ENCODE measurements at regions not wholly inside any gene's neighbourhood (a gene's known extent, or its start where the extent isn't known, plus 50 kb on each side); places are given as distances from the start of the nearest gene placed in this dataset.

DNA sequence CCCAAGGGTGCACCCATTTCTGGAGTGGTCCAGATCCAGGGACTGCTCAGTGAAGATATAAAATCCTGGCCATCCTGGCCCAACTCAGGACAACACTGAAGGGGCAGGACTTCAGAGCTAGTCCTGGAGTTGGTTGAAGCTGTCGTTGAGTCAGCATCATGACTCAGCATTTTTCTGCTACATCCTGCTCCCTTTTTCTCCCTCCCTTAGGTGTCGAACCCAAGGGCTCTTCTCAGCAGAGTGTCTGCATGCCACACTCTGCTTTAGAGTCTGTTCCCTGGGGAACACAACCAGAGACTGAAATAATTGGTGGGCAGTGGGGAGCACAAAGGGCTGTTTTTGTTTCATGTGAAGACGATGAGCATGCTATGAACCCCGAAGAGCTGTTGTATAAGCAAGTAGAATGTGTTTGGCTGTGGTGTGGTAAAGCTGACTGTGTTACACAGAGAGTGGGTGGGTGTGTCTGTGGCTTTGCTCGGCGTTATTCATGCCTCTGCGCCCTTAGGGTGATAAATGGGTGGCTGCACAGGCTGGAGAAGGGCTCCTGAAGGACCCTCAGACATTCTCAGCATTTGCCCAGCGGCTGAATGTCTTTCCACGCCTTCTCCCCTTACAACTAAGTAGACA lies 167.2 kb downstream of the CYYR1 start:
- TF ChIP-seq, protein P1, sequence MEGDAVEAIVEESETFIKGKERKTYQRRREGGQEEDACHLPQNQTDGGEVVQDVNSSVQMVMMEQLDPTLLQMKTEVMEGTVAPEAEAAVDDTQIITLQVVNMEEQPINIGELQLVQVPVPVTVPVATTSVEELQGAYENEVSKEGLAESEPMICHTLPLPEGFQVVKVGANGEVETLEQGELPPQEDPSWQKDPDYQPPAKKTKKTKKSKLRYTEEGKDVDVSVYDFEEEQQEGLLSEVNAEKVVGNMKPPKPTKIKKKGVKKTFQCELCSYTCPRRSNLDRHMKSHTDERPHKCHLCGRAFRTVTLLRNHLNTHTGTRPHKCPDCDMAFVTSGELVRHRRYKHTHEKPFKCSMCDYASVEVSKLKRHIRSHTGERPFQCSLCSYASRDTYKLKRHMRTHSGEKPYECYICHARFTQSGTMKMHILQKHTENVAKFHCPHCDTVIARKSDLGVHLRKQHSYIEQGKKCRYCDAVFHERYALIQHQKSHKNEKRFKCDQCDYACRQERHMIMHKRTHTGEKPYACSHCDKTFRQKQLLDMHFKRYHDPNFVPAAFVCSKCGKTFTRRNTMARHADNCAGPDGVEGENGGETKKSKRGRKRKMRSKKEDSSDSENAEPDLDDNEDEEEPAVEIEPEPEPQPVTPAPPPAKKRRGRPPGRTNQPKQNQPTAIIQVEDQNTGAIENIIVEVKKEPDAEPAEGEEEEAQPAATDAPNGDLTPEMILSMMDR (conservative IDR thresholded peaks at IDR 0.05 in 1 of 2, IDR thresholded peaks at IDR 0.05 in 1 of 2; ENCODE audit: extremely low read depth in 1 of 2, insufficient read depth in 1 of 2, low read depth in 1 of 2, low read length in 2 of 2) = no peak
- no peak for TF ChIP-seq EZH2 (IDR thresholded peaks at IDR 0.05; ENCODE audit: borderline replicate concordance, low read length)
